GM13976 (cell line): ENCODE measurements at regions not wholly inside any gene's neighbourhood (a gene's known extent, or its start where the extent isn't known, plus 50 kb on each side); places are given as distances from the start of the nearest gene placed in this dataset.
"Not testable (repeated sequence)": the region's sequence is repeated elsewhere in the genome, so short reads cannot be mapped to it uniquely, and the experiment has no call there.

Experiments
- DNase-seq: peaks from one replicate; pipeline ENCODE4 v3.0.0; 2012; ENCODE audit warnings: low spot score
- in situ Hi-C: fragments of 300-500 bp; cut with MboI; formaldehyde crosslinking; loops from one replicate; pipeline ENCODE4 v1.12.0; 2022; ENCODE audit warnings: low sequenced_read_pairs, mixed read lengths, inconsistent platforms; ENCODE audit not compliant: unreplicated experiment

DNA sequence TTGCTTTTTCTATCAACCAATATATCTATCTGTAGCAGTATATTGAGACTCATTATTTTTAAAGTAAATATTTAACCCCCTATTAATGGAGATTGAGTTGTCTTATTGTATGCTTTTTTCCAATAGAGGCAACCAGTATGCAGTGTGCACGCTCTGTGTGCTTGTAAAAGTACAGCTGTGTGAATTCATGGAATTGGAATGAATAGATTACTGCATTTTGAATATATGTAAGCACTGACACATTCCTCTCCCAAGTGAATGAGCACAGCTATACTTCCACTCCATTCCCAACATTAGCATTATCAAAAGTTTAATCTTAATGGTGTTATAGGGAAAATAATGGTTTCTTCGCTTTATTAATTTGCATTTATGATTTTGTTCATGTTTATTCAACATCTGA, 81.6 kb upstream of the HSFY2 start:
- DNase-seq, in situ Hi-C loops: not testable (repeated sequence)

DNA sequence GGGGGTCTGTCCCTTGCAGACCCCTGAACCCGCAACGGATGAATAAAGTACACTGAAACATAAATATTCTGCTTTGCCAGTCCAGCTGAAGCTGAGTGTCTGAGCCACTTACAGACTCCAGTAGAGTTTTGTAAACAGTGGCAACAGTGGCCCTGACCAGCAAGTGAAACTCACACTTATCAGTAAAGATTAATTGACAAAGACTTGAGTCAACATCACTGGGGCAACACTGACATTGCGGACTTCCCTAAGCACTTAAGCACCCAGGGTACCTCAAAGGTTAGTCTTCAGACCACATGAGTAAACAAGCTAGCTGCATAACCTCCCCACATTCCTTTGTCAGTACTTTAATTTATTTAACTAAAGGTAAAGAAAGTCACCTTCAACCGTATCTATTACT, 79.8 kb upstream of the HSFY2 start:
- in situ Hi-C loops, DNase-seq: not testable (repeated sequence)

DNA sequence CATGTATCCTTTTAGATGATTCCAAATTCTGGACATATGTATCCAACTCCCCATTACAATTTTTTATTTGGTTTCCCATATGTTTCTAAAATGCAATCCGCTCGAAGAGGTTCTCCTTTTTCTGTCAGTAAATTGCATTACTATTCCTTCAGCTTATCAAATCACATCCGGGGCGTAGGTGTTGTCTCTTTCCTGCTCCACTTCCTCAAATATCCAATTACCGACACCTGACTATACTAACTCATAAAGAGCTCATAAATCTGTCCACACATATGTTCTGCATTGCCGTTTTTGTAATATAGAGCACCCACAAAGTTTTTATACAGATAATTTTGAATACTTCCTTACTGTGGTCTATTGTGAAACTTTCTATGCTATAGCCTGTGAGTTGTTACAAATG, 63.1 kb upstream of the HSFY2 start:
- DNase-seq, in situ Hi-C loops: not testable (repeated sequence)
